ENCODE measurements at regions not wholly inside any gene's neighbourhood (a gene's known extent, or its start where the extent isn't known, plus 50 kb on each side); places are given as distances from the start of the nearest gene placed in this dataset.

- Histone ChIP-seq H3K4me3 (ENCODE audit: low read length) (no peak overlapping the region), H3K27me3 (ENCODE audit: low read length) (no peaks in the 10 kb centered on the region), H4K20me1 (ENCODE audit: insufficient read depth, low read depth, low read length) (no peaks in the 10 kb centered on the region), H3K79me2 (ENCODE audit: low read length) (no peaks in the 10 kb centered on the region), H3K27ac (ENCODE audit: low read length) (no peak overlapping the region), H3K9ac (ENCODE audit: low read length) (no peak overlapping the region), H2AFZ (ENCODE audit: low read length) (no peak overlapping the region), H3K9me2 (replicated peaks; ENCODE audit: insufficient read depth, low read length) (no peaks in the 10 kb centered on the region), H3K36me3 (ENCODE audit: insufficient read depth, low read length) (no peaks in the 10 kb centered on the region), H3K4me2 (ENCODE audit: low read depth, low read length, poor library complexity, severe bottlenecking) (no peak overlapping the region), H3K4me1 (ENCODE audit: low read length) (no peaks in the 10 kb centered on the region), H3K9me3 (ENCODE audit: low read length) (no peaks in the 10 kb centered on the region)
- DNase-seq = no peak
Measured at GRCh38 chr12:92650228-92650822, 52.5 kb upstream of the PLEKHG7 start.

GRCh38 chr12:92649511-92650227 is 53.1 kb upstream of the PLEKHG7 start:
- no peaks in the 10 kb centered on the region for H3K36me3 ChIP-seq (ENCODE audit: insufficient read depth, low read length)
- no peaks in the 10 kb centered on the region for H3K79me2 ChIP-seq (ENCODE audit: low read length)
- H3K9me2 ChIP-seq (replicated peaks; ENCODE audit: insufficient read depth, low read length) = no peaks in the 10 kb centered on the region
- H3K4me3 ChIP-seq (ENCODE audit: low read length) = no peak overlapping the region
- H3K27ac ChIP-seq (ENCODE audit: low read length) = no peak overlapping the region
- no peaks in the 10 kb centered on the region for H3K27me3 ChIP-seq (ENCODE audit: low read length)
- peak; percentile 74 for DNase-seq
- H2AFZ ChIP-seq (ENCODE audit: low read length) = no peak overlapping the region
- no peak overlapping the region for H3K9ac ChIP-seq (ENCODE audit: low read length)
- no peak overlapping the region for H3K4me2 ChIP-seq (ENCODE audit: low read depth, low read length, poor library complexity, severe bottlenecking)
- H3K4me1 ChIP-seq (ENCODE audit: low read length) = no peaks in the 10 kb centered on the region
- H3K9me3 ChIP-seq (ENCODE audit: low read length) = no peaks in the 10 kb centered on the region
- H4K20me1 ChIP-seq (ENCODE audit: insufficient read depth, low read depth, low read length) = no peaks in the 10 kb centered on the region

GRCh38 chr12:92648242-92649031 is 54.4 kb upstream of the PLEKHG7 start:
- Histone ChIP-seq H4K20me1 (ENCODE audit: insufficient read depth, low read depth, low read length) (no peaks in the 10 kb centered on the region), H3K4me2 (ENCODE audit: low read depth, low read length, poor library complexity, severe bottlenecking) (no peak overlapping the region), H3K4me3 (ENCODE audit: low read length) (no peak overlapping the region), H2AFZ (ENCODE audit: low read length) (no peak overlapping the region), H3K36me3 (ENCODE audit: insufficient read depth, low read length) (no peaks in the 10 kb centered on the region), H3K9ac (ENCODE audit: low read length) (no peak overlapping the region), H3K27me3 (ENCODE audit: low read length) (no peaks in the 10 kb centered on the region), H3K27ac (ENCODE audit: low read length) (no peak overlapping the region), H3K79me2 (ENCODE audit: low read length) (no peaks in the 10 kb centered on the region), H3K9me2 (replicated peaks; ENCODE audit: insufficient read depth, low read length) (no peaks in the 10 kb centered on the region), H3K4me1 (ENCODE audit: low read length) (no peaks in the 10 kb centered on the region), H3K9me3 (ENCODE audit: low read length) (no peaks in the 10 kb centered on the region)
- DNase-seq = no peak

- no peaks in the 10 kb centered on the region for H3K9me3 ChIP-seq (ENCODE audit: low read length)
- H3K4me3 ChIP-seq (ENCODE audit: low read length) = no peak overlapping the region
- no peaks in the 10 kb centered on the region for H3K9me2 ChIP-seq (replicated peaks; ENCODE audit: insufficient read depth, low read length)
- DNase-seq = no peak
- H4K20me1 ChIP-seq (ENCODE audit: insufficient read depth, low read depth, low read length) = no peaks in the 10 kb centered on the region
- H3K27ac ChIP-seq (ENCODE audit: low read length) = no peak overlapping the region
- H3K27me3 ChIP-seq (ENCODE audit: low read length) = no peaks in the 10 kb centered on the region
- no peaks in the 10 kb centered on the region for H3K79me2 ChIP-seq (ENCODE audit: low read length)
- no peak overlapping the region for H3K4me2 ChIP-seq (ENCODE audit: low read depth, low read length, poor library complexity, severe bottlenecking)
- no peak overlapping the region for H3K9ac ChIP-seq (ENCODE audit: low read length)
- no peaks in the 10 kb centered on the region for H3K4me1 ChIP-seq (ENCODE audit: low read length)
- no peak overlapping the region for H2AFZ ChIP-seq (ENCODE audit: low read length)
- no peaks in the 10 kb centered on the region for H3K36me3 ChIP-seq (ENCODE audit: insufficient read depth, low read length)
Measured at GRCh38 chr12:92641291-92641690, 61.5 kb upstream of the PLEKHG7 start.

GRCh38 chr12:92640691-92641090 is 62.1 kb upstream of the PLEKHG7 start:
- Histone ChIP-seq H3K27me3 (ENCODE audit: low read length) (no peaks in the 10 kb centered on the region), H3K4me1 (ENCODE audit: low read length) (no peaks in the 10 kb centered on the region), H3K79me2 (ENCODE audit: low read length) (no peaks in the 10 kb centered on the region), H3K9me3 (ENCODE audit: low read length) (no peaks in the 10 kb centered on the region), H2AFZ (ENCODE audit: low read length) (no peak overlapping the region), H3K4me2 (ENCODE audit: low read depth, low read length, poor library complexity, severe bottlenecking) (no peak overlapping the region), H3K27ac (ENCODE audit: low read length) (no peak overlapping the region), H3K9ac (ENCODE audit: low read length) (no peak overlapping the region), H3K36me3 (ENCODE audit: insufficient read depth, low read length) (no peaks in the 10 kb centered on the region), H3K9me2 (replicated peaks; ENCODE audit: insufficient read depth, low read length) (no peaks in the 10 kb centered on the region), H4K20me1 (ENCODE audit: insufficient read depth, low read depth, low read length) (no peaks in the 10 kb centered on the region), H3K4me3 (ENCODE audit: low read length) (no peak overlapping the region)
- DNase-seq = no peak

GRCh38 chr12:92639017-92639416 is 63.8 kb upstream of the PLEKHG7 start:
- no peak overlapping the region for H2AFZ ChIP-seq (ENCODE audit: low read length)

GRCh38 chr12:92634730-92635129 is 68.1 kb upstream of the PLEKHG7 start:
- DNase-seq = no peak
- Histone ChIP-seq H4K20me1 (ENCODE audit: insufficient read depth, low read depth, low read length) (no peaks in the 10 kb centered on the region), H2AFZ (ENCODE audit: low read length) (no peak overlapping the region), H3K79me2 (ENCODE audit: low read length) (no peaks in the 10 kb centered on the region), H3K9ac (ENCODE audit: low read length) (no peak overlapping the region), H3K27me3 (ENCODE audit: low read length) (no peaks in the 10 kb centered on the region), H3K9me2 (replicated peaks; ENCODE audit: insufficient read depth, low read length) (no peaks in the 10 kb centered on the region), H3K4me2 (ENCODE audit: low read depth, low read length, poor library complexity, severe bottlenecking) (no peak overlapping the region), H3K9me3 (ENCODE audit: low read length) (no peaks in the 10 kb centered on the region), H3K36me3 (ENCODE audit: insufficient read depth, low read length) (no peaks in the 10 kb centered on the region), H3K4me3 (ENCODE audit: low read length) (no peak overlapping the region), H3K27ac (ENCODE audit: low read length) (no peak overlapping the region), H3K4me1 (ENCODE audit: low read length) (no peaks in the 10 kb centered on the region)

More at GRCh38 chr12:92639017-92639416, 63.8 kb upstream of the PLEKHG7 start:
- H3K9me3 ChIP-seq (ENCODE audit: low read length) = no peaks in the 10 kb centered on the region
- no peak overlapping the region for H3K27ac ChIP-seq (ENCODE audit: low read length)
- H3K79me2 ChIP-seq (ENCODE audit: low read length) = no peaks in the 10 kb centered on the region
- DNase-seq = no peak
- no peaks in the 10 kb centered on the region for H3K4me1 ChIP-seq (ENCODE audit: low read length)
- H3K9me2 ChIP-seq (replicated peaks; ENCODE audit: insufficient read depth, low read length) = no peaks in the 10 kb centered on the region
- no peak overlapping the region for H3K4me2 ChIP-seq (ENCODE audit: low read depth, low read length, poor library complexity, severe bottlenecking)
- H4K20me1 ChIP-seq (ENCODE audit: insufficient read depth, low read depth, low read length) = no peaks in the 10 kb centered on the region
- no peak overlapping the region for H3K4me3 ChIP-seq (ENCODE audit: low read length)
- no peak overlapping the region for H3K9ac ChIP-seq (ENCODE audit: low read length)
- no peaks in the 10 kb centered on the region for H3K27me3 ChIP-seq (ENCODE audit: low read length)
- H3K36me3 ChIP-seq (ENCODE audit: insufficient read depth, low read length) = no peaks in the 10 kb centered on the region

- Histone ChIP-seq H3K4me1 (ENCODE audit: low read length) (no peaks in the 10 kb centered on the region), H4K20me1 (ENCODE audit: insufficient read depth, low read depth, low read length) (no peaks in the 10 kb centered on the region), H3K36me3 (ENCODE audit: insufficient read depth, low read length) (no peaks in the 10 kb centered on the region), H3K27me3 (ENCODE audit: low read length) (no peaks in the 10 kb centered on the region), H3K27ac (ENCODE audit: low read length) (no peak overlapping the region), H3K79me2 (ENCODE audit: low read length) (no peaks in the 10 kb centered on the region), H3K4me3 (ENCODE audit: low read length) (no peak overlapping the region), H2AFZ (ENCODE audit: low read length) (no peak overlapping the region), H3K4me2 (ENCODE audit: low read depth, low read length, poor library complexity, severe bottlenecking) (no peak overlapping the region), H3K9ac (ENCODE audit: low read length) (no peak overlapping the region), H3K9me3 (ENCODE audit: low read length) (no peaks in the 10 kb centered on the region), H3K9me2 (replicated peaks; ENCODE audit: insufficient read depth, low read length) (no peaks in the 10 kb centered on the region)
- DNase-seq = no peak
Measured at GRCh38 chr12:92634202-92634601, 68.6 kb upstream of the PLEKHG7 start.

All from Karpas-422 (cell line).